ENCODE measurements at regions not wholly inside any gene's neighbourhood (a gene's known extent, or its start where the extent isn't known, plus 50 kb on each side); places are given as distances from the start of the nearest gene placed in this dataset.

DNA sequence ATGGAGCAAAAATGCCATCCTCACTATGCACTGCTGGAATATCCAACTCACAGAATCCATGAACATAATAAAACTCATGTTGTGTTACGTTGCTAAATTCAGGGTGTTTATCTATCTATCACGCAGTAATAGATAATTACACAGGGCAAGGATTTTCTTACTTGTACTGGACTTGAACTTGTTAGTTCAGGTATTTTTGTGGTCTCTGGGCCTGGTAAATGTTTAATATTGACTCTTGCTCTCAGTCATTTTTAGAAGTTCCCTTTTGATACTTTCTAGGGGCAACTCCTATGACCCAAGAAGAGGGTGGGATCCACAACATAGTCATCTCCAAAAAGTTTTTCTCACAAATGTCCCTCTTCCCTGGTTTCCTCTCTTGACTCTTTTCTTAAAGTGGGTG is 522.4 kb upstream of the IGFBP7 start:
- DNase-seq (ENCODE audit: low spot score) = no peak
- TF ChIP-seq, protein P1, sequence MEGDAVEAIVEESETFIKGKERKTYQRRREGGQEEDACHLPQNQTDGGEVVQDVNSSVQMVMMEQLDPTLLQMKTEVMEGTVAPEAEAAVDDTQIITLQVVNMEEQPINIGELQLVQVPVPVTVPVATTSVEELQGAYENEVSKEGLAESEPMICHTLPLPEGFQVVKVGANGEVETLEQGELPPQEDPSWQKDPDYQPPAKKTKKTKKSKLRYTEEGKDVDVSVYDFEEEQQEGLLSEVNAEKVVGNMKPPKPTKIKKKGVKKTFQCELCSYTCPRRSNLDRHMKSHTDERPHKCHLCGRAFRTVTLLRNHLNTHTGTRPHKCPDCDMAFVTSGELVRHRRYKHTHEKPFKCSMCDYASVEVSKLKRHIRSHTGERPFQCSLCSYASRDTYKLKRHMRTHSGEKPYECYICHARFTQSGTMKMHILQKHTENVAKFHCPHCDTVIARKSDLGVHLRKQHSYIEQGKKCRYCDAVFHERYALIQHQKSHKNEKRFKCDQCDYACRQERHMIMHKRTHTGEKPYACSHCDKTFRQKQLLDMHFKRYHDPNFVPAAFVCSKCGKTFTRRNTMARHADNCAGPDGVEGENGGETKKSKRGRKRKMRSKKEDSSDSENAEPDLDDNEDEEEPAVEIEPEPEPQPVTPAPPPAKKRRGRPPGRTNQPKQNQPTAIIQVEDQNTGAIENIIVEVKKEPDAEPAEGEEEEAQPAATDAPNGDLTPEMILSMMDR (IDR thresholded peaks at IDR 0.05; ENCODE audit: borderline replicate concordance, control extremely low read depth, extremely low read depth, insufficient read depth, missing control alignments) = no peak
- in situ Hi-C loops (cut with MboI; ENCODE audit: low sequenced_read_pairs, unreplicated experiment) = no loop called here

DNA sequence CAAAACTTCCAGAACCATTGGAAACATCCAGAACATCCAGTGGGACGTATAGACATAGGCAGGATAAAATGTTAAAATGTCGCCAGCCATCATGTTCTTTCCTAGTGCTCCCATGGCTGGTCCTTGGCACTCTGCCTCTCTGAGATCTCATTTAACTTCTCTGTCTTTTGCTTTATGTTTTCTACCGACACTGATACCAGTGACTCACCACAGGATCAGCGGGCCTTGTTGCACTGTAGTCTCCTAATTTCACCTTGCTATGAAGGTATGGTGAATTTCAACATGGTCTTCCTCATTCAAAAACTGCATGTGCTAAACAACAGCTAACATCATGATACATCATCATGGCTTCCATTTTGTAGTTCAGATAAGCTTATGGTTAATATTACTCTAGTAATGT is 521.0 kb upstream of the IGFBP7 start:
- TF ChIP-seq, protein P1 (IDR thresholded peaks at IDR 0.05; ENCODE audit: borderline replicate concordance, control extremely low read depth, extremely low read depth, insufficient read depth, missing control alignments) = no peak
- DNase-seq (ENCODE audit: low spot score) = no peak
- in situ Hi-C loops (cut with MboI; ENCODE audit: low sequenced_read_pairs, unreplicated experiment) = no loop called here

DNA sequence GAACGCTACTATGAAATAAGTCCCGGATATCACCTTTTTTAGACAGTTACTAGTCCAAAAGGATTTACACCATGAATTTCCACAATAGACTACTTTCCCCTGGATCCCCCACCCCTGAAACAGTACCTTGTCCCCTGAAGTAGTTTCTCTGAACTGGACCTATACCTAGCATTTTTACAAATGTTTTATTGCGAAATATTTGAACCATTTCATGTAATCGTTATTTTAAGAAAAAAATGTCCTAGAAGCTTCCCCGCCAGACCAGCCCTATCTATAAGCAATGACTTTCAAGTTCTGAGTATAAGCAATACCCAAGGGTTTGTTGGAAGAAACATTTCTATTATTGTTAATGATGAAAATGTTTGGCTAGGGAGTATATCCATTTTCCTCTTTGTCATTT is 517.8 kb upstream of the IGFBP7 start:
- in situ Hi-C loops (cut with MboI; ENCODE audit: low sequenced_read_pairs, unreplicated experiment) = no loop called here
- no peak for DNase-seq (ENCODE audit: low spot score)
- TF ChIP-seq, protein P1 (IDR thresholded peaks at IDR 0.05; ENCODE audit: borderline replicate concordance, control extremely low read depth, extremely low read depth, insufficient read depth, missing control alignments) = no peak

DNA sequence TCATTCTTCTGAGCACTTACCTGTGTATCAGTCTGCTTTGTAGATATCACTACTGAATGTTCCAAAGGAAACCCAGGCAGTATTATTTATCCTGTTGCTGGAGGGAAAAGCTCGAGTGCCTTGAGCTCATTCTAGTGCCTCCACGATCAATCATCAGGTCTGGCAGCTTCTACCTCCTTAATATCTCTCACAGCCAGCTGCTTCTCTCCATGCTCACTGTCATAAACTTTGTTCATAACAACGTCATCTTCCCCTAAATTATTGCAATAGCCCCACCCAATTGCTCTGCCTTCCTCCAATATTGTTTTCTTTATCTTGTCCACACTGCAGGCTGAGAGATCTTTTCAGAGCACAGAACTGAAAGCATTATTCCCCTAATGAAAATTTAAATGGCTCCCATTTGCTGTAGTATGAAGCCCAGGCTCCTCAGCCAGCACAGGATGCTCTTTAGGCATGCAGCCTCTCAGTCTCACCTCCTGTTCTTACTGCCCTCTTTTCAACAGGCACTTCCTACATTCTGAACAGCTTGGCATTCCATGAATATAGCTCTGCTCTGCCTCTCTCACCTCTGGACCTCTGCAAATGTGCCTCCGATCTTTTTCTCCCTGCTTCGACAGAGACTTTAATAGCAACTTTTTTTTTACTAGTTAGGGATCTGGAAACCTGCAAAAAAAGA is 504.2 kb upstream of the IGFBP7 start:
- no peak for DNase-seq (ENCODE audit: low spot score)
- TF ChIP-seq, protein P1 (IDR thresholded peaks at IDR 0.05; ENCODE audit: borderline replicate concordance, control extremely low read depth, extremely low read depth, insufficient read depth, missing control alignments) = no peak
- in situ Hi-C loops (cut with MboI; ENCODE audit: low sequenced_read_pairs, unreplicated experiment) = no loop called here

DNA sequence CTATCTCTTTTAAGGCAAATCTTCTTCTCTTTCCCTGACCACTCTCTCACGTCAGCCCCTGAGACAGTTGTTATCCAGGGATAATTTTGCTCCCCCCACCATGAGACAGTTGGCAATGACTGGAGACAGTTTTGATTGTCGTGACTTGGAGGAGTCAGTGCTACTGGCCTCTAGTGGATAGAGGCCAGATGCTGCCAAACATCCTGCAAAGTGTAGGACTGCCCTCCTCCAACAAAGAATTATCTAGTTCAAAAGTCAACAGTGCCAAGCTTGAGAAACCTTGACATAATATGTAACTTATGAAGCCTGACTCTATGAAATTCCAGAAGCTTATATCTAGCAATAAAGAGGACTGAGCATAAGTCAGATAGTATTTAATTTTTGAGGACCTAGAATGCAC is 502.1 kb upstream of the IGFBP7 start:
- in situ Hi-C loops (cut with MboI; ENCODE audit: low sequenced_read_pairs, unreplicated experiment) = no loop called here
- DNase-seq (ENCODE audit: low spot score) = no peak
- TF ChIP-seq, protein P1 (IDR thresholded peaks at IDR 0.05; ENCODE audit: borderline replicate concordance, control extremely low read depth, extremely low read depth, insufficient read depth, missing control alignments) = no peak

DNA sequence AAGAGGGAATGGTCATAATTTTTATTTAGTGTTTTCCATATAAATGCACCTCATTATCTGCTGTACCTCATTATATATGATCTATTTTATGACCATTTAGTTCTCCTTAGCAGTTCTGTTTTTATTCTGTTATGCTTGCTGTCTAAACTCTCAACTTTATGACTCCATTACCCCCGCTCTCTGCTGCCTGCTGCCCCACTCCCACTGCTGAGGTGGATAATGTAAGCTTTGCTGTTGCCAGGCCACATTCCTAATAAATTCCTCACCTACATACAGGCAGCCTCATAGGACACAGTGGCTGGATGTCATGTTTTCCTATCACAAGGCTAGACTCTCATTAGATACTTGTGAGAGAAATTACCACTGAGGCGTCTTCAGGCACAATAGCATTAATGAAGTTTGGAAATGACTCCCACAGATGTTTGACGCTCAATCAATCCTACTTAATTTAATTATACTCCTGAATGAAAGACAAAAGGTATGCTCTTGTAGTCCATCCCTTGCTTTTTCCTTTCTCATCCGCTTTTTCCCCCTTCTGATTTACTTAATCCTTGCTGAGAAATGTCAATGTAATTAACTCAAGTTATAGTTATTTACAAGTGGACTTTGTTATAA is 497.5 kb upstream of the IGFBP7 start:
- in situ Hi-C loops (cut with MboI; ENCODE audit: low sequenced_read_pairs, unreplicated experiment) = no loop called here
- TF ChIP-seq, protein P1 (IDR thresholded peaks at IDR 0.05; ENCODE audit: borderline replicate concordance, control extremely low read depth, extremely low read depth, insufficient read depth, missing control alignments) = no peak
- DNase-seq (ENCODE audit: low spot score) = no peak
